SK-N-SH (cell line): ENCODE measurements at regions not wholly inside any gene's neighbourhood (a gene's known extent, or its start where the extent isn't known, plus 50 kb on each side); places are given as distances from the start of the nearest gene placed in this dataset.

ENCODE experiments used
- CTCF ChIA-PET: fragments of 300-600, 350-600 bp; formaldehyde crosslinking; extraction: SDS; loops from one replicate; lab custom pipeline; 2021; lab: Yijun Ruan, JAX
- POLR2A ChIA-PET: fragments of 350-600 bp; sonication (Branson Sonifier 250); formaldehyde crosslinking; extraction: SDS; loops from one replicate; lab custom pipeline; 2020; ENCODE audit warnings: antibody characterized with exemption, inconsistent platforms; lab: Yijun Ruan, JAX
- DNase-seq: peaks from one replicate; pipeline ENCODE4 v3.0.0; 2012
- H2AFZ ChIP-seq: fragments of 200-600 bp; sonication (generic); 2 replicates; pipeline ENCODE4 v1.8.1; 2016; ENCODE audit warnings: antibody characterized with exemption, mild to moderate bottlenecking, low read depth
- H3F3A ChIP-seq: fragments of 200-600 bp; sonication (generic); replicated peaks from 2 replicates; pipeline ENCODE3; 2016; ENCODE audit warnings: antibody characterized with exemption, mild to moderate bottlenecking; ENCODE audit not compliant: insufficient read depth
- H3K27ac ChIP-seq, 2 experiments: fragments of 200-500 bp in 1 of 2; fragments of 200-600 bp in 1 of 2; sonication (Bioruptor generic) in 1 of 2; sonication (generic), shearing (Covaris generic) in 1 of 2; 2 replicates each; pipeline versions ENCODE4 v1.5.1 to v1.6.1; 2014 to 2016; ENCODE audit warnings: low read depth in 2 of 2, inconsistent platforms in 1 of 2, low read length in 1 of 2, mild to moderate bottlenecking in 1 of 2, mixed read lengths in 1 of 2
- H3K27me3 ChIP-seq: fragments of 200-600 bp; sonication (generic), shearing (Covaris generic); 2 replicates; pipeline ENCODE4 v1.6.1; 2016; ENCODE audit warnings: mixed run types; ENCODE audit not compliant: insufficient read depth
- H3K36me3 ChIP-seq, 2 experiments: fragments of 200-500 bp in 1 of 2; fragments of 200-600 bp in 1 of 2; sonication (Bioruptor generic) in 1 of 2; sonication (generic) in 1 of 2; replicated peaks in 1 of 2; 2 replicates each; pipeline versions ENCODE3 to v1.5.1; 2014 to 2016; ENCODE audit warnings: low read length in 1 of 2, mild to moderate bottlenecking in 1 of 2; ENCODE audit not compliant: insufficient read depth in 2 of 2, control insufficient read depth in 1 of 2
- H3K4me1 ChIP-seq, 2 experiments: fragments of 200-500 bp in 1 of 2; fragments of 200-600 bp in 1 of 2; sonication (Bioruptor generic) in 1 of 2; sonication (generic), shearing (Covaris generic) in 1 of 2; 2 replicates each; pipeline versions ENCODE4 v1.5.1 to v1.6.1; 2014 to 2016; ENCODE audit warnings: low read depth in 1 of 2, low read length in 1 of 2, mixed run types in 1 of 2; ENCODE audit not compliant: insufficient read depth in 2 of 2, control insufficient read depth in 1 of 2
- H3K4me2 ChIP-seq: fragments of 200-600 bp; sonication (generic), shearing (Covaris generic); 2 replicates; pipeline ENCODE4 v1.6.1; 2017; ENCODE audit warnings: mixed run types
- H3K4me3 ChIP-seq, 2 experiments: fragments of 200-500 bp in 1 of 2; fragments of 200-600 bp in 1 of 2; sonication (Bioruptor generic) in 1 of 2; sonication (generic), shearing (Covaris generic) in 1 of 2; 2 replicates each; pipeline versions ENCODE4 v1.5.1 to v1.8.1; 2014 to 2016; ENCODE audit warnings: low read depth in 2 of 2, inconsistent platforms in 1 of 2, low read length in 1 of 2, mild to moderate bottlenecking in 1 of 2, mixed read lengths in 1 of 2, moderate library complexity in 1 of 2
- H3K79me2 ChIP-seq: fragments of 200-600 bp; sonication (generic); 2 replicates; pipeline ENCODE4 v1.8.1; 2017; ENCODE audit warnings: mild to moderate bottlenecking; ENCODE audit not compliant: insufficient read depth
- H3K9ac ChIP-seq: fragments of 200-600 bp; sonication (generic); 2 replicates; pipeline ENCODE4 v1.6.1; 2017; ENCODE audit warnings: mixed run types
- H3K9me2 ChIP-seq: fragments of 200-600 bp; sonication (generic); 2 replicates; pipeline ENCODE4 v1.6.1; 2017; ENCODE audit warnings: mixed run types
- H3K9me3 ChIP-seq: fragments of 200-600 bp; sonication (generic); 2 replicates; pipeline ENCODE4 v1.6.1; 2017; ENCODE audit warnings: mixed run types, mild to moderate bottlenecking, moderate library complexity
- H4K20me1 ChIP-seq: fragments of 200-600 bp; sonication (generic); 2 replicates; pipeline ENCODE4 v1.6.1; 2017; ENCODE audit warnings: mild to moderate bottlenecking, mixed run types; ENCODE audit not compliant: insufficient read depth
- CTCF ChIP-seq: fragments of 200-600 bp; sonication (generic); IDR thresholded peaks from 2 replicates; pipeline ENCODE4 v1.6.1; 2017; ENCODE audit warnings: antibody characterized with exemption, mild to moderate bottlenecking, moderate library complexity
- EZH2phosphoT487 ChIP-seq: fragments of 200-600 bp; sonication (generic); IDR thresholded peaks from 2 replicates; pipeline ENCODE4 v1.6.1; 2017; ENCODE audit warnings: low read depth, mixed run types, mild to moderate bottlenecking, antibody characterized with exemption, moderate library complexity, borderline replicate concordance
- FOXM1 ChIP-seq: IDR thresholded peaks from 2 replicates; pipeline ENCODE4 v1.4.0; 2012; ENCODE audit warnings: low read depth, mild to moderate bottlenecking
- GABPA ChIP-seq: IDR thresholded peaks from 2 replicates; pipeline ENCODE4 v1.4.0; 2012; ENCODE audit warnings: low read depth, mild to moderate bottlenecking
- MEF2A ChIP-seq: IDR thresholded peaks from 2 replicates; pipeline ENCODE4 v1.4.0; 2012; ENCODE audit warnings: low read depth, borderline replicate concordance
- MXI1 ChIP-seq: IDR thresholded peaks from 2 replicates; pipeline ENCODE4 v1.6.1; 2012; ENCODE audit warnings: mild to moderate bottlenecking, low read depth, low read length, improper control_type of control experiment
- NFIC ChIP-seq: IDR thresholded peaks from 2 replicates; pipeline ENCODE4 v1.4.0; 2012; ENCODE audit warnings: borderline replicate concordance
- PBX3 ChIP-seq: IDR thresholded peaks from 2 replicates; pipeline ENCODE4; 2012
- POLR2AphosphoS5 ChIP-seq: IDR thresholded peaks from 2 replicates; pipeline ENCODE4 v1.6.1; 2012; ENCODE audit warnings: low read depth, low read length
- RAD21 ChIP-seq: IDR thresholded peaks from 2 replicates; pipeline ENCODE4 v1.6.1; 2012; ENCODE audit warnings: mild to moderate bottlenecking, low read length
- SIN3A ChIP-seq: IDR thresholded peaks from 2 replicates; pipeline ENCODE4 v1.6.1; 2012; ENCODE audit warnings: low read depth, mild to moderate bottlenecking, low read length, moderate library complexity, borderline replicate concordance
- SMC3 ChIP-seq: IDR thresholded peaks from 2 replicates; pipeline ENCODE4 v1.6.1; 2012; ENCODE audit warnings: low read depth, low read length, improper control_type of control experiment
- TAF1 ChIP-seq: IDR thresholded peaks from 2 replicates; pipeline ENCODE4 v1.6.1; 2012; ENCODE audit warnings: low read depth, mild to moderate bottlenecking, low read length, moderate library complexity, borderline replicate concordance
- TCF12 ChIP-seq: IDR thresholded peaks from 2 replicates; pipeline ENCODE4 v1.4.0; 2012
- TEAD4 ChIP-seq: IDR thresholded peaks from 2 replicates; pipeline ENCODE4 v1.4.0; 2012; ENCODE audit warnings: mild to moderate bottlenecking, borderline replicate concordance; ENCODE audit not compliant: insufficient read depth
- USF1 ChIP-seq: IDR thresholded peaks from 2 replicates; pipeline ENCODE4 v1.4.0; 2012; ENCODE audit warnings: low read depth, borderline replicate concordance
- USF2 ChIP-seq: fragments of 150-350 bp; IDR thresholded peaks from 2 replicates; pipeline ENCODE4 v1.6.1; 2017; ENCODE audit warnings: antibody characterized with exemption, low read length, low read depth, borderline replicate concordance
- YY1 ChIP-seq: IDR thresholded peaks from 2 replicates; pipeline ENCODE4 v1.4.0; 2012; ENCODE audit warnings: low read depth, mild to moderate bottlenecking
- ZBTB33 ChIP-seq: IDR thresholded peaks from 2 replicates; pipeline ENCODE4 v1.4.0; 2012; ENCODE audit warnings: low read depth, borderline replicate concordance
- WGBS: methylation state at CpG from one replicate; pipeline ENCODE4 v1.1.6; 2017; ENCODE audit warnings: low lambda C conversion rate; 5-methylcytosine and 5-hydroxymethylcytosine counted together

- TF ChIP-seq CTCF, result no peak
- no peak for TF ChIP-seq FOXM1
- no peak for TF ChIP-seq TAF1
- TF ChIP-seq NFIC, result no peak
- TF ChIP-seq GABPA, result no peak
- no peak for TF ChIP-seq EZH2phosphoT487
- TF ChIP-seq TEAD4, result no peak
- TF ChIP-seq RAD21, result no peak
- no peak for TF ChIP-seq SIN3A
- TF ChIP-seq YY1, result no peak
- TF ChIP-seq TCF12, result no peak
- TF ChIP-seq POLR2AphosphoS5, result no peak
- TF ChIP-seq MEF2A, result no peak
- TF ChIP-seq MXI1, result no peak
- TF ChIP-seq PBX3, result no peak
- TF ChIP-seq ZBTB33, result no peak
- TF ChIP-seq USF2, result no peak
- no peak for TF ChIP-seq USF1
- TF ChIP-seq SMC3, result no peak
- CTCF ChIA-PET, result interaction anchor here (0.6 to 1.4 kb wide), 4 partner anchors 15 to 73 kb away, joined by 3 to 6 read pairs (median 4); no protein-coding TSS in a partner anchor
- WGBS, result 43% methylated on average over 7 of the region's 7 CpGs
Measured at GRCh38 chr4:87912164-87913004, 63.1 kb upstream of the SPP1 start.

More at GRCh38 chr4:87912164-87913004, 63.1 kb upstream of the SPP1 start:
- H4K20me1 ChIP-seq, result no peaks in the 10 kb centered on the region
- no peak overlapping the region for H3K4me3 ChIP-seq
- H3K36me3 ChIP-seq, result no peaks in the 10 kb centered on the region
- no peak overlapping the region for H3K9ac ChIP-seq
- 0 out of 2 replicates have a peak overlapping the region, but pooled peaks have one; percentile 3 for H2AFZ ChIP-seq
- H3K27ac ChIP-seq, result no peak overlapping the region
- H3K9me2 ChIP-seq, result no peaks in the 10 kb centered on the region
- DNase-seq, result no peak
- POLR2A ChIA-PET, result no interaction called here
- no peaks in the 10 kb centered on the region for H3K9me3 ChIP-seq
- H3K4me1 ChIP-seq, result no peaks in the 10 kb centered on the region; a peak in 1 of 4 replicates
- H3F3A ChIP-seq, result no peaks in the 10 kb centered on the region
- no peak overlapping the region for H3K4me2 ChIP-seq
- H3K27me3 ChIP-seq, result no peaks in the 10 kb centered on the region
- no peaks in the 10 kb centered on the region for H3K79me2 ChIP-seq
